ENCODE measurements at regions not wholly inside any gene's neighbourhood (a gene's known extent, or its start where the extent isn't known, plus 50 kb on each side); places are given as distances from the start of the nearest gene placed in this dataset.

DNA sequence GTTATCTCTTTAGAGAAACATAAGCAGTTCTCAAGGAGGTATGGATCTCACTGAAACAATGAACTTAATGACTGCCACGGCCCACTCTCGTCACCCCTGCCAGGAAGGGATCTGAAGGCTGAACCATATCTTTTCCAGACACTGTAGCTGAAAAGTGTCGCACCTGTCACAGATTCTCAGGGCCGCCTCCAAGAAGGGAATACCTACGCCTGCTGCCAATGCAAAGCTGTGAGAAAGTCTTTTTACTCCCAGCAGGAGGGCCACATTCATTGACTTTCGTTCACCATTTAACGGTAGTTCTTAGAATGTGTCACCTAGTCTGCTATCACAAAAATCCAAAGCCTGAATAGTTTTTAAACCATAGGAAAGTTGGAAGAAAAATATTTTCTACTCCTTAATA, 66.7 kb upstream of the SH3BP4 start:
- TF ChIP-seq, protein P1, sequence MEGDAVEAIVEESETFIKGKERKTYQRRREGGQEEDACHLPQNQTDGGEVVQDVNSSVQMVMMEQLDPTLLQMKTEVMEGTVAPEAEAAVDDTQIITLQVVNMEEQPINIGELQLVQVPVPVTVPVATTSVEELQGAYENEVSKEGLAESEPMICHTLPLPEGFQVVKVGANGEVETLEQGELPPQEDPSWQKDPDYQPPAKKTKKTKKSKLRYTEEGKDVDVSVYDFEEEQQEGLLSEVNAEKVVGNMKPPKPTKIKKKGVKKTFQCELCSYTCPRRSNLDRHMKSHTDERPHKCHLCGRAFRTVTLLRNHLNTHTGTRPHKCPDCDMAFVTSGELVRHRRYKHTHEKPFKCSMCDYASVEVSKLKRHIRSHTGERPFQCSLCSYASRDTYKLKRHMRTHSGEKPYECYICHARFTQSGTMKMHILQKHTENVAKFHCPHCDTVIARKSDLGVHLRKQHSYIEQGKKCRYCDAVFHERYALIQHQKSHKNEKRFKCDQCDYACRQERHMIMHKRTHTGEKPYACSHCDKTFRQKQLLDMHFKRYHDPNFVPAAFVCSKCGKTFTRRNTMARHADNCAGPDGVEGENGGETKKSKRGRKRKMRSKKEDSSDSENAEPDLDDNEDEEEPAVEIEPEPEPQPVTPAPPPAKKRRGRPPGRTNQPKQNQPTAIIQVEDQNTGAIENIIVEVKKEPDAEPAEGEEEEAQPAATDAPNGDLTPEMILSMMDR (conservative IDR thresholded peaks at IDR 0.05; ENCODE audit: low read depth, low read length), result no peak
- TF ChIP-seq EZH2 (IDR thresholded peaks at IDR 0.05; ENCODE audit: borderline replicate concordance, low read depth, low read length, poor library complexity, severe bottlenecking), result no peak
- BruUV-seq (replicated peaks), result no TSS peak
- H3K9me3 ChIP-seq (ENCODE audit: low read depth, low read length, poor library complexity, severe bottlenecking), result no peaks in the 10 kb centered on the region
- no peaks in the 10 kb centered on the region for H3K36me3 ChIP-seq (ENCODE audit: insufficient read depth, low read length, poor library complexity, severe bottlenecking)
- DNase-seq (ENCODE audit: low spot score), result no peak
- ChIA-PET CTCF (no interaction called here), POLR2A (ENCODE audit: low non-redundant PET) (no interaction called here)
- no peak overlapping the region for H3K27ac ChIP-seq (ENCODE audit: low read depth, low read length, poor library complexity, severe bottlenecking)
- no peaks in the 10 kb centered on the region for H3K27me3 ChIP-seq (replicated peaks; ENCODE audit: insufficient read depth, low read depth, low read length, poor library complexity)
- intact Hi-C loops (cut with micrococcal nuclease; ENCODE audit: unreplicated experiment), result loop anchor here (10.0 kb wide), 1 partner anchor 170 kb away; no protein-coding TSS in a partner anchor
- H3K4me3 ChIP-seq (ENCODE audit: low read depth, low read length, poor library complexity, severe bottlenecking), result no peak overlapping the region
- no peaks in the 10 kb centered on the region for H3K4me1 ChIP-seq (ENCODE audit: insufficient read depth, low read length, poor library complexity, severe bottlenecking)

DNA sequence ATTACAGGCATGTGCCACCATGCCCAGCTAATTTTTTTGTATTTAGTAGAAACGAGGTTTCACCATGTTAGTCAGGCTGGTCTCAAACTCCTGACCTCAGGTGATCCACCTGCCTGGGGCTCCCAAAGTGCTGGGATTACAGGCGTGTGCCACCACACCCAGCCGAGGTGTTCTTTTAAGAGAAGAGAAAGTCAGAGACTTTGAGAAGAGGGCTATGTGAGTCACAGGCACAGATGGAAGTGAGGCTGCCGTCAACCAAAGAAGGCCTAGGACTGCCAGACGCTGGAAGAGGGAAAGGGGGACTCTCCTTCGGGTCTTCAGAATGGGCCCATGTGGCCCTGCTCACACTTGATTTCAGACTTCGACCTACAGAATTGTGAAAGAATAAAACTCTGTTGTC, 67.2 kb upstream of the SH3BP4 start:
- Histone ChIP-seq H3K36me3 (ENCODE audit: insufficient read depth, low read length, poor library complexity, severe bottlenecking) (no peaks in the 10 kb centered on the region), H3K9me3 (ENCODE audit: low read depth, low read length, poor library complexity, severe bottlenecking) (no peaks in the 10 kb centered on the region), H3K27me3 (replicated peaks; ENCODE audit: insufficient read depth, low read depth, low read length, poor library complexity) (no peaks in the 10 kb centered on the region), H3K27ac (ENCODE audit: low read depth, low read length, poor library complexity, severe bottlenecking) (no peak overlapping the region), H3K4me3 (ENCODE audit: low read depth, low read length, poor library complexity, severe bottlenecking) (no peak overlapping the region), H3K4me1 (ENCODE audit: insufficient read depth, low read length, poor library complexity, severe bottlenecking) (no peaks in the 10 kb centered on the region)
- DNase-seq (ENCODE audit: low spot score), result no peak
- TF ChIP-seq EZH2 (IDR thresholded peaks at IDR 0.05; ENCODE audit: borderline replicate concordance, low read depth, low read length, poor library complexity, severe bottlenecking), result no peak
- TF ChIP-seq, protein P1 (conservative IDR thresholded peaks at IDR 0.05; ENCODE audit: low read depth, low read length), result no peak
- ChIA-PET POLR2A (ENCODE audit: low non-redundant PET) (no interaction called here), CTCF (no interaction called here)
- no TSS peak for BruUV-seq (replicated peaks)
- intact Hi-C loops (cut with micrococcal nuclease; ENCODE audit: unreplicated experiment), result loop anchor here (10.0 kb wide), 1 partner anchor 170 kb away; no protein-coding TSS in a partner anchor

DNA sequence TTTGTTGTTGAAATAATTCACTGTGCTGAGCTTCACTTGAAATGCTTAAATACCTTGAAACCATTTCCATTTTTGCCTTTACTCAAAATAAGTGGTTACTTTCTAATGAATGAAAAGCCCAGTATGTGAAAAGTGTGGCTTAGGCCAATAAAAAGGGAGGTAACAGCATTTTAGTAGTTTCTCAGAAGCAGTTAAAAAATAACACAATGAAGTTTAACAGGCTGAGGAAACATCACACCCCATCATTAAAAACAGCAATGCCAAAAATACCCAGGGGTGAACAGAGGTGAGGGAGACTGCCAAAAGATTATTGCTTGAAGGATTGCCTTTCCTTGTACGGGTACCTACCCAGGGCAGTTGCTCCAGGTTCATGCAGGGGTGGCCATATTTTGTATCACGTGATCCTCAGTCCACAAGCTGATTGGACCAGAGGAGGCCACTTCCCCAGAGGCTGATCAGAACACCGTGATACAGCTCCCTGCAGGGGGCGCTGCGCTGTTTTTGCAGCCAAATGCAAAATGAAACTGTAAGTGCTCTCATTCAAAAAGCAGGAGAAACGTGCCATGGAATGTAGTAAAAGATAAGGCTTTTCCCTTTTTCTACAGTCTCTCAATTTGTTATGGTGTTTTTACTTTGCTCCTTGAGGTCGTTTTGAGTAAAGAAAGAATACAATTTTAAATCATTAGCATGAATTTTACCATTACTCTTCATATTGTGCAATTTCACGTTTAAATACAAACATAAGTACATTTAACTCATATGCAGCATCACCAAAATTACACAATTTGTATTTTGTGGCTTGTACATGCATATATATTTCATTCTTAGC, 70.2 kb upstream of the SH3BP4 start:
- H3K4me3 ChIP-seq (ENCODE audit: low read depth, low read length, poor library complexity, severe bottlenecking), result peak overlapping the region; percentile 18

More for the DNA sequence above, 70.2 kb upstream of the SH3BP4 start:
- no peaks in the 10 kb centered on the region for H3K36me3 ChIP-seq (ENCODE audit: insufficient read depth, low read length, poor library complexity, severe bottlenecking)
- intact Hi-C loops (cut with micrococcal nuclease; ENCODE audit: unreplicated experiment), result loop anchor here (10.0 kb wide), 1 partner anchor 173 kb away; no protein-coding TSS in a partner anchor
- TF ChIP-seq, protein P1 (conservative IDR thresholded peaks at IDR 0.05; ENCODE audit: low read depth, low read length), result peak; percentile 91
- TF ChIP-seq EZH2 (IDR thresholded peaks at IDR 0.05; ENCODE audit: borderline replicate concordance, low read depth, low read length, poor library complexity, severe bottlenecking), result no peak
- no peak overlapping the region for H3K27ac ChIP-seq (ENCODE audit: low read depth, low read length, poor library complexity, severe bottlenecking)
- peak; percentile 93 for DNase-seq (ENCODE audit: low spot score)
- POLR2A ChIA-PET (ENCODE audit: low non-redundant PET), result no interaction called here
- no peaks in the 10 kb centered on the region for H3K27me3 ChIP-seq (replicated peaks; ENCODE audit: insufficient read depth, low read depth, low read length, poor library complexity)
- no peaks in the 10 kb centered on the region for H3K9me3 ChIP-seq (ENCODE audit: low read depth, low read length, poor library complexity, severe bottlenecking)
- CTCF ChIA-PET, result interaction anchor here (0.6 kb wide), 2 partner anchors 32 to 84 kb away, joined by 4 to 5 read pairs; no protein-coding TSS in a partner anchor
- no peaks in the 10 kb centered on the region for H3K4me1 ChIP-seq (ENCODE audit: insufficient read depth, low read length, poor library complexity, severe bottlenecking)
- no TSS peak for BruUV-seq (replicated peaks)

Measured in A673 (cell line).